WTC11 (cell line): ENCODE measurements at regions not wholly inside any gene's neighbourhood (a gene's known extent, or its start where the extent isn't known, plus 50 kb on each side); places are given as distances from the start of the nearest gene placed in this dataset.

Source experiments
- ATAC-seq: fragments of 200-7000 bp; cut with Tn5 transposase; 2 replicates; pipeline ENCODE4 v1.10.0; 2021; ENCODE audit warnings: mild to moderate bottlenecking, moderate library complexity
- CTCF ChIA-PET: fragments of 300-600 bp; sonication (Branson Sonifier 250); formaldehyde crosslinking; loops from one replicate; lab custom pipeline; 2021; ENCODE audit warnings: antibody characterized with exemption; lab: Charles Lee
- POLR2A ChIA-PET: fragments of 350-600 bp; sonication (Branson Sonifier 250); formaldehyde crosslinking; loops from one replicate; lab custom pipeline; 2021; ENCODE audit warnings: antibody characterized with exemption; lab: Charles Lee
- DNase-seq: peaks from one replicate; pipeline ENCODE4 v3.0.0; 2021; ENCODE audit warnings: low spot score
- H3K27ac Mint-ChIP-seq: 2 replicates; pipeline ENCODE4 v1.8.0; 2021; ENCODE audit warnings: mixed read lengths
- H3K27me3 Mint-ChIP-seq: 2 replicates; pipeline ENCODE4 v1.8.0; 2021; ENCODE audit warnings: low read depth, mild to moderate bottlenecking, moderate library complexity, mixed read lengths
- H3K36me3 Mint-ChIP-seq: 2 replicates; pipeline ENCODE4 v1.8.0; 2021; ENCODE audit warnings: mixed read lengths
- H3K4me1 Mint-ChIP-seq: 2 replicates; pipeline ENCODE4 v1.8.0; 2022; ENCODE audit warnings: mixed read lengths
- H3K4me3 Mint-ChIP-seq: 2 replicates; pipeline ENCODE4 v1.8.0; 2021; ENCODE audit warnings: mild to moderate bottlenecking, moderate library complexity, mixed read lengths
- H3K9me3 Mint-ChIP-seq: 2 replicates; pipeline ENCODE4 v1.8.0; 2021; ENCODE audit warnings: mixed read lengths
- ETV6 ChIP-seq: sonication (generic); formaldehyde crosslinking; IDR thresholded peaks from 2 replicates; pipeline ENCODE4 v1.8.1; 2022; ENCODE audit warnings: mild to moderate bottlenecking, missing genetic modification reagents
- OVOL2 ChIP-seq: fragments of 250-450 bp; sonication (Bioruptor Pico); IDR thresholded peaks from 2 replicates; pipeline ENCODE4 v1.9.0; 2021; ENCODE audit warnings: mild to moderate bottlenecking, borderline replicate concordance
- TEAD4 ChIP-seq: sonication (generic); formaldehyde crosslinking; IDR thresholded peaks from 2 replicates; pipeline ENCODE4 v1.8.0; 2022; ENCODE audit warnings: mild to moderate bottlenecking, missing genetic modification reagents
- USF2 ChIP-seq: sonication (generic); formaldehyde crosslinking; IDR thresholded peaks from 2 replicates; pipeline ENCODE4 v1.8.1; 2023; ENCODE audit warnings: mild to moderate bottlenecking, missing genetic modification reagents, moderate library complexity
- ZNF219 ChIP-seq: sonication (generic); formaldehyde crosslinking; IDR thresholded peaks from 2 replicates; pipeline ENCODE4 v1.8.0; 2023; ENCODE audit warnings: missing genetic modification reagents, mild to moderate bottlenecking, borderline replicate concordance
- ZNF232 ChIP-seq: sonication (generic); formaldehyde crosslinking; IDR thresholded peaks from 2 replicates; pipeline ENCODE4 v1.8.0; 2022; ENCODE audit warnings: mild to moderate bottlenecking, missing genetic modification reagents
- ZNF425 ChIP-seq: fragments of 250-450 bp; sonication (Bioruptor Pico); conservative IDR thresholded peaks from 2 replicates; pipeline ENCODE4 v1.9.0; 2021; ENCODE audit warnings: mild to moderate bottlenecking
- ZSCAN18 ChIP-seq: fragments of 250-450 bp; sonication (Bioruptor Pico); IDR thresholded peaks from 2 replicates; pipeline ENCODE4 v2.1.2; 2022; ENCODE audit warnings: mild to moderate bottlenecking, moderate library complexity
- TF ChIP-seq, protein P1 (sequence below): sonication (generic); formaldehyde crosslinking; IDR thresholded peaks from 2 replicates; pipeline ENCODE4 v1.8.1; 2022; ENCODE audit warnings: low read depth, mild to moderate bottlenecking, moderate library complexity, missing genetic modification reagents, borderline replicate concordance
- TF ChIP-seq, protein P2 (sequence below): fragments of 200-600 bp; IDR thresholded peaks from 2 replicates; pipeline ENCODE4 v1.8.0; 2022; ENCODE audit warnings: antibody characterized with exemption
- TF ChIP-seq, protein P3 (sequence below): sonication (generic); formaldehyde crosslinking; IDR thresholded peaks from 2 replicates; pipeline ENCODE4 v1.8.1; 2022; ENCODE audit warnings: missing genetic modification reagents, borderline replicate concordance

DNA sequence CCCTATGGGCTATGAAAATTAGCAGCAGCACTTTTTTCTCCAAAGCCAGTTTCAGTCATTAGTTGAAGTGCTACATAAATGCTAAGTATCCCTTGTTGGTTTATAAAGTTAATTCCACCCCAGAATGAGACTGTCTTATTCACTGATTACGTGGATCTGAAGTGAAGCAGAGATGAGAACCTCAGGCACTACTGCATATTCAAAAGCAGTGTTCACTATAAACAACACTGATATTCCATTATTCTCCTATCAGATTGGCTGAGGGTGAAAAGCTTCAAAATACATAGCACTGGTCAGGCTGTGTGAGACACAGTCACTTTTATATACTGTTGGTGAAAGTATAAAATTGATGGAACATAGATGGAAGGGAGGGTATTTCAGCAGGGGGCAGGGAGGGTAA, 395.7 kb upstream of the RARB start (continued):
- TF ChIP-seq ZSCAN18 (CRISPR knock-in tag) (no peak), ZNF232 (CRISPR knock-in tag) (no peak)
- TF ChIP-seq, protein P1, sequence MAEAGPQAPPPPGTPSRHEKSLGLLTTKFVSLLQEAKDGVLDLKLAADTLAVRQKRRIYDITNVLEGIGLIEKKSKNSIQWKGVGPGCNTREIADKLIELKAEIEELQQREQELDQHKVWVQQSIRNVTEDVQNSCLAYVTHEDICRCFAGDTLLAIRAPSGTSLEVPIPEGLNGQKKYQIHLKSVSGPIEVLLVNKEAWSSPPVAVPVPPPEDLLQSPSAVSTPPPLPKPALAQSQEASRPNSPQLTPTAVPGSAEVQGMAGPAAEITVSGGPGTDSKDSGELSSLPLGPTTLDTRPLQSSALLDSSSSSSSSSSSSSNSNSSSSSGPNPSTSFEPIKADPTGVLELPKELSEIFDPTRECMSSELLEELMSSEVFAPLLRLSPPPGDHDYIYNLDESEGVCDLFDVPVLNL: no peak
- TF ChIP-seq, all 79 proteins: peak for 0

- peak; percentile 59 for DNase-seq
- no peak overlapping the region for H3K4me3 Mint-ChIP-seq
These were observed 394.5 kb upstream of the RARB start for GRCh38 chr3:25033407-25034029.

More at GRCh38 chr3:25033407-25034029, 394.5 kb upstream of the RARB start:
- H3K36me3 Mint-ChIP-seq: no peaks in the 10 kb centered on the region
- no peaks in the 10 kb centered on the region for H3K4me1 Mint-ChIP-seq
- ChIA-PET POLR2A (no interaction called here), CTCF (interaction anchor here (0.6 to 4.0 kb wide), 53 partner anchors 9 to 560 kb away, joined by 3 to 31 read pairs (median 3); no protein-coding TSS in a partner anchor)
- TF ChIP-seq, protein P2, sequence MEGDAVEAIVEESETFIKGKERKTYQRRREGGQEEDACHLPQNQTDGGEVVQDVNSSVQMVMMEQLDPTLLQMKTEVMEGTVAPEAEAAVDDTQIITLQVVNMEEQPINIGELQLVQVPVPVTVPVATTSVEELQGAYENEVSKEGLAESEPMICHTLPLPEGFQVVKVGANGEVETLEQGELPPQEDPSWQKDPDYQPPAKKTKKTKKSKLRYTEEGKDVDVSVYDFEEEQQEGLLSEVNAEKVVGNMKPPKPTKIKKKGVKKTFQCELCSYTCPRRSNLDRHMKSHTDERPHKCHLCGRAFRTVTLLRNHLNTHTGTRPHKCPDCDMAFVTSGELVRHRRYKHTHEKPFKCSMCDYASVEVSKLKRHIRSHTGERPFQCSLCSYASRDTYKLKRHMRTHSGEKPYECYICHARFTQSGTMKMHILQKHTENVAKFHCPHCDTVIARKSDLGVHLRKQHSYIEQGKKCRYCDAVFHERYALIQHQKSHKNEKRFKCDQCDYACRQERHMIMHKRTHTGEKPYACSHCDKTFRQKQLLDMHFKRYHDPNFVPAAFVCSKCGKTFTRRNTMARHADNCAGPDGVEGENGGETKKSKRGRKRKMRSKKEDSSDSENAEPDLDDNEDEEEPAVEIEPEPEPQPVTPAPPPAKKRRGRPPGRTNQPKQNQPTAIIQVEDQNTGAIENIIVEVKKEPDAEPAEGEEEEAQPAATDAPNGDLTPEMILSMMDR: peak; percentile 62
- TF ChIP-seq TEAD4 (CRISPR knock-in tag) (no peak), ZNF425 (CRISPR knock-in tag) (no peak), ETV6 (CRISPR knock-in tag) (no peak), ZNF219 (CRISPR knock-in tag) (no peak), OVOL2 (CRISPR knock-in tag) (no peak), USF2 (CRISPR knock-in tag) (no peak)
- TF ChIP-seq, protein P3, sequence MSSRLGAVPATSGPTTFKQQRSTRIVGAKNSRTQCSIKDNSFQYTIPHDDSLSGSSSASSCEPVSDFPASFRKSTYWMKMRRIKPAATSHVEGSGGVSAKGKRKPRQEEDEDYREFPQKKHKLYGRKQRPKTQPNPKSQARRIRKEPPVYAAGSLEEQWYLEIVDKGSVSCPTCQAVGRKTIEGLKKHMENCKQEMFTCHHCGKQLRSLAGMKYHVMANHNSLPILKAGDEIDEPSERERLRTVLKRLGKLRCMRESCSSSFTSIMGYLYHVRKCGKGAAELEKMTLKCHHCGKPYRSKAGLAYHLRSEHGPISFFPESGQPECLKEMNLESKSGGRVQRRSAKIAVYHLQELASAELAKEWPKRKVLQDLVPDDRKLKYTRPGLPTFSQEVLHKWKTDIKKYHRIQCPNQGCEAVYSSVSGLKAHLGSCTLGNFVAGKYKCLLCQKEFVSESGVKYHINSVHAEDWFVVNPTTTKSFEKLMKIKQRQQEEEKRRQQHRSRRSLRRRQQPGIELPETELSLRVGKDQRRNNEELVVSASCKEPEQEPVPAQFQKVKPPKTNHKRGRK (CRISPR knock-in tag): no peak
- no peaks in the 10 kb centered on the region for H3K27me3 Mint-ChIP-seq
- H3K27ac Mint-ChIP-seq: no peak overlapping the region
- ATAC-seq: peak; percentile 94
- H3K9me3 Mint-ChIP-seq: no peaks in the 10 kb centered on the region
